ENCODE measurements at regions not wholly inside any gene's neighbourhood (a gene's known extent, or its start where the extent isn't known, plus 50 kb on each side); places are given as distances from the start of the nearest gene placed in this dataset.

DNA sequence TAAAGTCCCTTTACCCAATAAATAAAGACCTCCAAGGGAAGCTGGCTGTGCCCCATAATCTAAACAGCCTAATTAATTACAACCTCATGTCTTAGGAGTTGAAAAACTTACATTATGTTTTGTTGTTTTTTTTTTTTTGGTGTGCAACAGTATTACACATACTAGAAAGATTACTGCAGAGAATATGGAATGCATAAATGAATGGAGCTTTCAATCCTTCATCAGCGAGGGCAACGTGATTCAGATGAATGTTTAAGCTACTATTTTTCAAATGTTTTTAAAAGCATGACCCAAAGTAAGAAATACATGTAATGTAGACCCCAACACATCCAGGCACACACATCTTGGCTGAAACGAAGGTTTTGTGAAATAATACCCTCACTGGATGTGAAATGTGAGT is 167.1 kb upstream of the FN1 start:
- intact Hi-C loops (cut with DNase I), result no loop called here

DNA sequence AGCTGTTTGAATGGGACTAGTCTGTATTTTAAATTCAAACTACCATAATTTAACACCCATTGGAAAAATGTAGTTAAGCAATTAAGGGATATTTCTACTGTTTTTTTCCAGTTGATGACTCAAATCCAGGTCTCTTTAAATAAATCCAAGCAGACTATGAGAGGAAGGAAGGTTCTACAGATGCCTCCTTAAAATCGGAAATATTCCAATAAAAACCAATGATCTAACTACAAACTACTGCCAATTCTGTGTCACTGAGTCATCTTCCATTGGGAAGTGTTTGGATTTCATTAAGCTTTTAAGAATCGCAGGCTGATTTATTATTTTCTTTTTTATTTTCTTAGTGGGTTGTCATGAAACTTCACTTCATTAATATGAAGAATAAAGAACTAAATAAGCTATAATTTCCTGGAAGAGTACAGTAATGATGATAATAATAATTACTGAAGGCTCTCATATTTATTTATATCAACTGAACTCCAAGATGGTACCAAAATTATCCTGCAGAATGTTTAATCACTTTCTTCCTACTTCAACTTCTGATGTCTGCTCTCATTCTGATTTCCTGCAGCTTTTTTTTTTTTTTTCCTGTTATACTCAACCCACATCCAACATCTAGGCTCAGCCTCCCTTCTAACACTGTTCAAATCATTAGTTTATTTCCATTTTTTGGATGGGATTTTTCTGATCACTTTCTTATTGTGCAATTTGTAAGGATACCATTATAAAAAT is 166.3 kb upstream of the FN1 start:
- TF ChIP-seq, protein P1, sequence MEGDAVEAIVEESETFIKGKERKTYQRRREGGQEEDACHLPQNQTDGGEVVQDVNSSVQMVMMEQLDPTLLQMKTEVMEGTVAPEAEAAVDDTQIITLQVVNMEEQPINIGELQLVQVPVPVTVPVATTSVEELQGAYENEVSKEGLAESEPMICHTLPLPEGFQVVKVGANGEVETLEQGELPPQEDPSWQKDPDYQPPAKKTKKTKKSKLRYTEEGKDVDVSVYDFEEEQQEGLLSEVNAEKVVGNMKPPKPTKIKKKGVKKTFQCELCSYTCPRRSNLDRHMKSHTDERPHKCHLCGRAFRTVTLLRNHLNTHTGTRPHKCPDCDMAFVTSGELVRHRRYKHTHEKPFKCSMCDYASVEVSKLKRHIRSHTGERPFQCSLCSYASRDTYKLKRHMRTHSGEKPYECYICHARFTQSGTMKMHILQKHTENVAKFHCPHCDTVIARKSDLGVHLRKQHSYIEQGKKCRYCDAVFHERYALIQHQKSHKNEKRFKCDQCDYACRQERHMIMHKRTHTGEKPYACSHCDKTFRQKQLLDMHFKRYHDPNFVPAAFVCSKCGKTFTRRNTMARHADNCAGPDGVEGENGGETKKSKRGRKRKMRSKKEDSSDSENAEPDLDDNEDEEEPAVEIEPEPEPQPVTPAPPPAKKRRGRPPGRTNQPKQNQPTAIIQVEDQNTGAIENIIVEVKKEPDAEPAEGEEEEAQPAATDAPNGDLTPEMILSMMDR (IDR thresholded peaks at IDR 0.05; ENCODE audit: borderline replicate concordance, extremely low read depth, insufficient read depth), result no peak
- no peaks in the 10 kb centered on the region for H3K4me1 ChIP-seq (ENCODE audit: control insufficient read depth in 2 of 3, insufficient read depth in 2 of 3, low read depth in 1 of 3, low read length in 3 of 3)
- no peak overlapping the region for H3K27ac ChIP-seq (ENCODE audit: low read depth in 2 of 2, low read length in 2 of 2)
- DNase-seq (no peak), FAIRE-seq (no peak)
- intact Hi-C loops (cut with DNase I), result no loop called here
- no peak overlapping the region for H3K4me3 ChIP-seq (ENCODE audit: low read length in 3 of 3)
- no peaks in the 10 kb centered on the region for H3K9me3 ChIP-seq (ENCODE audit: control insufficient read depth in 2 of 3, insufficient read depth in 1 of 3, low read length in 3 of 3)
- H3K9ac ChIP-seq (ENCODE audit: low read length in 3 of 3), result no peak overlapping the region
- no peaks in the 10 kb centered on the region for H3K27me3 ChIP-seq (ENCODE audit: control insufficient read depth, insufficient read depth, low read length)
- H3K36me3 ChIP-seq (ENCODE audit: control insufficient read depth in 2 of 3, insufficient read depth in 3 of 3, low read length in 3 of 3), result no peaks in the 10 kb centered on the region

More for the DNA sequence above, 167.1 kb upstream of the FN1 start:
- Histone ChIP-seq H3K9ac (ENCODE audit: low read length in 3 of 3) (no peak overlapping the region), H3K4me3 (ENCODE audit: low read length in 3 of 3) (no peak overlapping the region), H3K4me1 (ENCODE audit: control insufficient read depth in 2 of 3, insufficient read depth in 2 of 3, low read depth in 1 of 3, low read length in 3 of 3) (no peaks in the 10 kb centered on the region), H3K27ac (ENCODE audit: low read depth in 2 of 2, low read length in 2 of 2) (no peak overlapping the region), H3K36me3 (ENCODE audit: control insufficient read depth in 2 of 3, insufficient read depth in 3 of 3, low read length in 3 of 3) (no peaks in the 10 kb centered on the region), H3K9me3 (ENCODE audit: control insufficient read depth in 2 of 3, insufficient read depth in 1 of 3, low read length in 3 of 3) (no peaks in the 10 kb centered on the region), H3K27me3 (ENCODE audit: control insufficient read depth, insufficient read depth, low read length) (no peaks in the 10 kb centered on the region)
- TF ChIP-seq, protein P1 (IDR thresholded peaks at IDR 0.05; ENCODE audit: borderline replicate concordance, extremely low read depth, insufficient read depth), result no peak
- DNase-seq, result no peak
- FAIRE-seq, result no peak

DNA sequence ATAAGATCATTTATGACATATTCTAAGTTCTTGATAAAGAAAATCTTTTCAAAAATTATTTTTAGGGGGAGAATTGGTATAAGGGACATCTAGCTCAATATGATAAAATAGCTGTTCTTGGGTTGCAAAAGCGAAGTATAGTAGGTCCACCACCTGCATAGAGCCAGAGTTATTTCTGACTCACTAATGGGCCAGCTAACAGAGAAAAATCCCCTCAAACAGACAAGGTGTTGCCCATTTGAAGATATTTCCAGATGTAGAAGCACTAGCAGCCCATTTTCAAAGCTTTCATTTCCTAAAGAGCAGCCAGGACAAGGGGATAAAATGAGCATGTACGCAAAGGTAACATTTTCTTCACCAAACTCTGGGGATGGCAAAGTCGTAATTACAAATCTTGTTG is 165.7 kb upstream of the FN1 start:
- no peak overlapping the region for H3K27ac ChIP-seq (ENCODE audit: low read depth in 2 of 2, low read length in 2 of 2)
- TF ChIP-seq, protein P1 (IDR thresholded peaks at IDR 0.05; ENCODE audit: borderline replicate concordance, extremely low read depth, insufficient read depth), result no peak
- intact Hi-C loops (cut with DNase I), result no loop called here
- H3K4me3 ChIP-seq (ENCODE audit: low read length in 3 of 3), result no peak overlapping the region
- no peaks in the 10 kb centered on the region for H3K9me3 ChIP-seq (ENCODE audit: control insufficient read depth in 2 of 3, insufficient read depth in 1 of 3, low read length in 3 of 3)
- FAIRE-seq (no peak), DNase-seq (no peak)
- no peak overlapping the region for H3K9ac ChIP-seq (ENCODE audit: low read length in 3 of 3)
- H3K36me3 ChIP-seq (ENCODE audit: control insufficient read depth in 2 of 3, insufficient read depth in 3 of 3, low read length in 3 of 3), result no peaks in the 10 kb centered on the region
- H3K4me1 ChIP-seq (ENCODE audit: control insufficient read depth in 2 of 3, insufficient read depth in 2 of 3, low read depth in 1 of 3, low read length in 3 of 3), result no peaks in the 10 kb centered on the region
- H3K27me3 ChIP-seq (ENCODE audit: control insufficient read depth, insufficient read depth, low read length), result no peaks in the 10 kb centered on the region
